ENCODE measurements at regions not wholly inside any gene's neighbourhood (a gene's known extent, or its start where the extent isn't known, plus 50 kb on each side); places are given as distances from the start of the nearest gene placed in this dataset.

DNA sequence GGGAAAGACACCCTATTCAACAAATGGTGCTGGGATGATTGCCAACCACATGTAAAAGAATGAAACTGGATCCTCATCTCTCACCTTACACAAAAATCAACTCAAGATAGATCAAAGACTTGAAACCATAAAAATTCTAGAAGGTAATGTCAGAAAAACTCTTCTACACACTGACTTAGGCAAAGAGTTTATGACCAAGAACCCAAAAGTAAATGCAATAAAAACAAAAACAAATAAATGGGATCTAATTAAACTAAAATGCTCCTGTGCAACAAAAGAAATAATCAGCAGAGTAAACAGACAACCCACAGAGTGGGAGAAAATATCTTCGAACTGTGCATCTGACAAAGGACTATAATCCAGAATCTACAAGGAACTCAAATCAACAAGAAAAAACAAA is 504.2 kb upstream of the MBL2 start:
- TF ChIP-seq, protein P1, sequence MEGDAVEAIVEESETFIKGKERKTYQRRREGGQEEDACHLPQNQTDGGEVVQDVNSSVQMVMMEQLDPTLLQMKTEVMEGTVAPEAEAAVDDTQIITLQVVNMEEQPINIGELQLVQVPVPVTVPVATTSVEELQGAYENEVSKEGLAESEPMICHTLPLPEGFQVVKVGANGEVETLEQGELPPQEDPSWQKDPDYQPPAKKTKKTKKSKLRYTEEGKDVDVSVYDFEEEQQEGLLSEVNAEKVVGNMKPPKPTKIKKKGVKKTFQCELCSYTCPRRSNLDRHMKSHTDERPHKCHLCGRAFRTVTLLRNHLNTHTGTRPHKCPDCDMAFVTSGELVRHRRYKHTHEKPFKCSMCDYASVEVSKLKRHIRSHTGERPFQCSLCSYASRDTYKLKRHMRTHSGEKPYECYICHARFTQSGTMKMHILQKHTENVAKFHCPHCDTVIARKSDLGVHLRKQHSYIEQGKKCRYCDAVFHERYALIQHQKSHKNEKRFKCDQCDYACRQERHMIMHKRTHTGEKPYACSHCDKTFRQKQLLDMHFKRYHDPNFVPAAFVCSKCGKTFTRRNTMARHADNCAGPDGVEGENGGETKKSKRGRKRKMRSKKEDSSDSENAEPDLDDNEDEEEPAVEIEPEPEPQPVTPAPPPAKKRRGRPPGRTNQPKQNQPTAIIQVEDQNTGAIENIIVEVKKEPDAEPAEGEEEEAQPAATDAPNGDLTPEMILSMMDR (IDR thresholded peaks at IDR 0.05 in 8 of 11, conservative IDR thresholded peaks at IDR 0.05 in 3 of 11): no peak
- TF ChIP-seq POLR2AphosphoS5 (IDR thresholded peaks at IDR 0.05) (no peak), POLR2A (IDR thresholded peaks at IDR 0.05) (no peak)
